Smooth muscle cell (in vitro differentiated cells): ENCODE measurements at regions not wholly inside any gene's neighbourhood (a gene's known extent, or its start where the extent isn't known, plus 50 kb on each side); places are given as distances from the start of the nearest gene placed in this dataset.

Experiments used
- DNase-seq: peaks from one replicate; lab custom pipeline; 2025; ENCODE audit not compliant: unreplicated experiment; lab: John Stamatoyannopoulos, UW
- H2AFZ ChIP-seq: fragments of 200-600 bp; sonication (generic); 2 replicates; pipeline ENCODE4 v1.6.0; 2016; ENCODE audit warnings: antibody characterized with exemption, low read depth, mild to moderate bottlenecking
- H3F3A ChIP-seq: fragments of 200-600 bp; sonication (generic); 2 replicates; pipeline ENCODE4 v1.6.0; 2017; ENCODE audit warnings: antibody characterized with exemption, low read depth
- H3K27ac ChIP-seq: fragments of 200-600 bp; sonication (generic); 2 replicates; pipeline ENCODE4 v1.5.1; 2016; ENCODE audit warnings: low read depth, mild to moderate bottlenecking
- H3K27me3 ChIP-seq: fragments of 200-600 bp; sonication (generic); 2 replicates; pipeline ENCODE4 v1.6.1; 2016; ENCODE audit warnings: low read depth, mild to moderate bottlenecking
- H3K36me3 ChIP-seq: fragments of 200-600 bp; sonication (generic); 2 replicates; pipeline ENCODE4 v1.5.1; 2016; ENCODE audit warnings: low read depth
- H3K4me1 ChIP-seq: fragments of 200-600 bp; sonication (generic); 2 replicates; pipeline ENCODE4 v1.5.1; 2016; ENCODE audit warnings: low read depth
- H3K4me2 ChIP-seq: fragments of 200-600 bp; sonication (generic); 2 replicates; pipeline ENCODE4 v1.6.0; 2016; ENCODE audit warnings: mild to moderate bottlenecking
- H3K4me3 ChIP-seq: fragments of 200-600 bp; sonication (generic); 2 replicates; pipeline ENCODE4 v1.5.1; 2016; ENCODE audit warnings: mild to moderate bottlenecking
- H3K79me2 ChIP-seq: fragments of 200-600 bp; sonication (generic); 2 replicates; pipeline ENCODE4 v1.6.0; 2016; ENCODE audit warnings: low read depth, mild to moderate bottlenecking
- H3K9ac ChIP-seq: fragments of 200-600 bp; sonication (generic); 2 replicates; pipeline ENCODE4 v1.6.0; 2016; ENCODE audit warnings: low read depth
- H3K9me3 ChIP-seq: fragments of 200-600 bp; sonication (generic); replicated peaks from 2 replicates; pipeline ENCODE4 v1.5.1; 2016; ENCODE audit warnings: low read depth
- H4K20me1 ChIP-seq: fragments of 200-600 bp; sonication (generic); 2 replicates; pipeline ENCODE4 v1.6.0; 2016; ENCODE audit warnings: low read depth
- CTCF ChIP-seq: fragments of 200-600 bp; sonication (generic); IDR thresholded peaks from 2 replicates; pipeline ENCODE4 v1.5.1; 2017; ENCODE audit warnings: borderline replicate concordance, mild to moderate bottlenecking, antibody characterized with exemption; ENCODE audit not compliant: insufficient read depth, poor library complexity, severe bottlenecking
- WGBS: methylation state at CpG from one replicate; pipeline ENCODE4 v1.1.7; 2016; ENCODE audit warnings: low lambda C conversion rate; 5-methylcytosine and 5-hydroxymethylcytosine counted together

GRCh38 chr21:20667931-20668330 lies 330.3 kb upstream of the NCAM2 start:
- no peak overlapping the region for H3K4me2 ChIP-seq
- no peaks in the 10 kb centered on the region for H4K20me1 ChIP-seq
- no peak overlapping the region for H3K9ac ChIP-seq
- no peak for TF ChIP-seq CTCF
- H3K27me3 ChIP-seq, result no peaks in the 10 kb centered on the region
- peaks cover under 1% of the 10 kb centered on the region for H3K4me1 ChIP-seq
- no peak overlapping the region for H3K4me3 ChIP-seq
- H3K79me2 ChIP-seq, result no peaks in the 10 kb centered on the region
- DNase-seq, result no peak
- H3F3A ChIP-seq, result no peaks in the 10 kb centered on the region
- H3K9me3 ChIP-seq, result no peaks in the 10 kb centered on the region
- 82% methylated on average over 2 of the region's 2 CpGs for WGBS
- no peak overlapping the region for H2AFZ ChIP-seq
- H3K36me3 ChIP-seq, result no peaks in the 10 kb centered on the region
- H3K27ac ChIP-seq, result no peak overlapping the region

- DNase-seq, result no peak
Observed at GRCh38 chr21:20685475-20685874, 312.7 kb upstream of the NCAM2 start.

GRCh38 chr21:20698585-20698984 lies 299.6 kb upstream of the NCAM2 start:
- H2AFZ ChIP-seq, result no peak overlapping the region
- no peaks in the 10 kb centered on the region for H3K27me3 ChIP-seq
- no peaks in the 10 kb centered on the region for H3K79me2 ChIP-seq
- H3F3A ChIP-seq, result no peaks in the 10 kb centered on the region
- H3K4me1 ChIP-seq, result no peaks in the 10 kb centered on the region
- no peak for DNase-seq
- H3K4me2 ChIP-seq, result no peak overlapping the region
- H3K4me3 ChIP-seq, result no peak overlapping the region
- H3K9me3 ChIP-seq, result no peaks in the 10 kb centered on the region
- 71% methylated on average over 1 of the region's 1 CpG for WGBS
- H3K9ac ChIP-seq, result no peak overlapping the region
- H3K36me3 ChIP-seq, result no peaks in the 10 kb centered on the region
- no peak for TF ChIP-seq CTCF
- H3K27ac ChIP-seq, result no peak overlapping the region
- H4K20me1 ChIP-seq, result no peaks in the 10 kb centered on the region

More at GRCh38 chr21:20685475-20685874, 312.7 kb upstream of the NCAM2 start:
- no peak for TF ChIP-seq CTCF
- H3K9me3 ChIP-seq, result no peaks in the 10 kb centered on the region
- H3K9ac ChIP-seq, result no peak overlapping the region
- no peaks in the 10 kb centered on the region for H4K20me1 ChIP-seq
- H3K36me3 ChIP-seq, result no peaks in the 10 kb centered on the region
- WGBS, result 86% methylated on average over 1 of the region's 1 CpG
- no peaks in the 10 kb centered on the region for H3K4me1 ChIP-seq
- no peaks in the 10 kb centered on the region for H3K79me2 ChIP-seq
- H2AFZ ChIP-seq, result no peak overlapping the region
- no peak overlapping the region for H3K4me2 ChIP-seq
- no peaks in the 10 kb centered on the region for H3K27me3 ChIP-seq
- H3K4me3 ChIP-seq, result no peak overlapping the region
- H3K27ac ChIP-seq, result no peak overlapping the region
- no peaks in the 10 kb centered on the region for H3F3A ChIP-seq

GRCh38 chr21:20701235-20701634 lies 297.0 kb upstream of the NCAM2 start:
- H3K4me2 ChIP-seq, result no peak overlapping the region
- no peak for TF ChIP-seq CTCF
- H2AFZ ChIP-seq, result no peak overlapping the region
- no peaks in the 10 kb centered on the region for H3K27me3 ChIP-seq
- H3K27ac ChIP-seq, result no peak overlapping the region
- DNase-seq, result no peak
- no peak overlapping the region for H3K9ac ChIP-seq
- no peaks in the 10 kb centered on the region for H3K9me3 ChIP-seq
- no peaks in the 10 kb centered on the region for H3K4me1 ChIP-seq
- no peaks in the 10 kb centered on the region for H3F3A ChIP-seq
- no peaks in the 10 kb centered on the region for H4K20me1 ChIP-seq
- 73% methylated on average over 6 of the region's 6 CpGs for WGBS
- no peak overlapping the region for H3K4me3 ChIP-seq
- H3K36me3 ChIP-seq, result no peaks in the 10 kb centered on the region
- no peaks in the 10 kb centered on the region for H3K79me2 ChIP-seq
